ENCODE measurements at regions not wholly inside any gene's neighbourhood (a gene's known extent, or its start where the extent isn't known, plus 50 kb on each side); places are given as distances from the start of the nearest gene placed in this dataset.

DNA sequence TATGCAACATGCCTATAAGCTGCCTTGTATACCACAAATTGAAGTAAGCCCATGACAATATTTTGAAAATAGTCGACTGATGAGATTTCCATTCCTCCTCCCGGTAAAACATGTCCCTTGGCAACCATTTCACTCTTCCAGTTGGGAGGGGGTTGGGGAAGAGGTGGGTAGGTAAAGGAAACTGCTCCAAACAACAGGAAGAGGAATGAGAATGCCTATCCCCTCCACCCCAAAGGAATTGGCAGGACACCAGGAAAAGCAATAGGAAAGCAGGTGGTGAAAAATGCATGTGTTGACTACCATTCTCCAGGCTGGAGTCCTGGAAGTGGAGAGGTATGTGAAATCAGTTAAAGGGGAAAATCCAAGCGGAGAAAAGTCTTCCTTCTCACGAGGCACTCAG is 455.9 kb upstream of the PSMD7 start:
- no peak overlapping the region for H3K4me3 ChIP-seq
- H3K27me3 ChIP-seq: no peaks in the 10 kb centered on the region
- TF ChIP-seq, protein P1, sequence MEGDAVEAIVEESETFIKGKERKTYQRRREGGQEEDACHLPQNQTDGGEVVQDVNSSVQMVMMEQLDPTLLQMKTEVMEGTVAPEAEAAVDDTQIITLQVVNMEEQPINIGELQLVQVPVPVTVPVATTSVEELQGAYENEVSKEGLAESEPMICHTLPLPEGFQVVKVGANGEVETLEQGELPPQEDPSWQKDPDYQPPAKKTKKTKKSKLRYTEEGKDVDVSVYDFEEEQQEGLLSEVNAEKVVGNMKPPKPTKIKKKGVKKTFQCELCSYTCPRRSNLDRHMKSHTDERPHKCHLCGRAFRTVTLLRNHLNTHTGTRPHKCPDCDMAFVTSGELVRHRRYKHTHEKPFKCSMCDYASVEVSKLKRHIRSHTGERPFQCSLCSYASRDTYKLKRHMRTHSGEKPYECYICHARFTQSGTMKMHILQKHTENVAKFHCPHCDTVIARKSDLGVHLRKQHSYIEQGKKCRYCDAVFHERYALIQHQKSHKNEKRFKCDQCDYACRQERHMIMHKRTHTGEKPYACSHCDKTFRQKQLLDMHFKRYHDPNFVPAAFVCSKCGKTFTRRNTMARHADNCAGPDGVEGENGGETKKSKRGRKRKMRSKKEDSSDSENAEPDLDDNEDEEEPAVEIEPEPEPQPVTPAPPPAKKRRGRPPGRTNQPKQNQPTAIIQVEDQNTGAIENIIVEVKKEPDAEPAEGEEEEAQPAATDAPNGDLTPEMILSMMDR (IDR thresholded peaks at IDR 0.05): no peak
- no peak for DNase-seq
- H3K36me3 ChIP-seq: no peaks in the 10 kb centered on the region
- H3K4me1 ChIP-seq: no peaks in the 10 kb centered on the region
- intact Hi-C loops (cut with DNase I): no loop called here
- H3K27ac ChIP-seq: no peak overlapping the region
- no peaks in the 10 kb centered on the region for H3K9me3 ChIP-seq
- no peak for ATAC-seq

DNA sequence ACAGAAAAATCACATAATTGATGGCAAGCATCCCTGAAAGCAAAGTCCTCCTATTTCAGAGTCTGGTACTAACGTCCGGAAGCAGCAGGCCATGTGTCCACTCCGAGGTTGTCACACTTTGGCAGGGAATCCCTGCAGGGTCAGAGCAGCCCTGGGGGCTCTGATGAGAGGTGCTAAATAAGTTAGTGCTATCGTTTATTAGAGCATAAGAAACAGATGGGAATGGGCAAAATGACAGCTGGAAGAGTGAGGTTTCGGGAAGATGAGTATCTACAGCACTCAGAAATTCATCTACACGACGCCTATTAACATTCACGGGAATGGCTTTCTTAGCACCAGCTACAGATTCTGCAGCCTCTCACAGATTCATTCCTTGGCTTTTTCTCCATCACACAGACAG is 465.4 kb upstream of the PSMD7 start:
- no peaks in the 10 kb centered on the region for H3K4me1 ChIP-seq
- no peak overlapping the region for H3K4me3 ChIP-seq
- TF ChIP-seq, protein P1 (IDR thresholded peaks at IDR 0.05): no peak
- H3K27ac ChIP-seq: no peak overlapping the region
- no peaks in the 10 kb centered on the region for H3K36me3 ChIP-seq
- H3K9me3 ChIP-seq: no peaks in the 10 kb centered on the region
- DNase-seq (no peak), ATAC-seq (no peak)
- H3K27me3 ChIP-seq: no peaks in the 10 kb centered on the region
- intact Hi-C loops (cut with DNase I): no loop called here

DNA sequence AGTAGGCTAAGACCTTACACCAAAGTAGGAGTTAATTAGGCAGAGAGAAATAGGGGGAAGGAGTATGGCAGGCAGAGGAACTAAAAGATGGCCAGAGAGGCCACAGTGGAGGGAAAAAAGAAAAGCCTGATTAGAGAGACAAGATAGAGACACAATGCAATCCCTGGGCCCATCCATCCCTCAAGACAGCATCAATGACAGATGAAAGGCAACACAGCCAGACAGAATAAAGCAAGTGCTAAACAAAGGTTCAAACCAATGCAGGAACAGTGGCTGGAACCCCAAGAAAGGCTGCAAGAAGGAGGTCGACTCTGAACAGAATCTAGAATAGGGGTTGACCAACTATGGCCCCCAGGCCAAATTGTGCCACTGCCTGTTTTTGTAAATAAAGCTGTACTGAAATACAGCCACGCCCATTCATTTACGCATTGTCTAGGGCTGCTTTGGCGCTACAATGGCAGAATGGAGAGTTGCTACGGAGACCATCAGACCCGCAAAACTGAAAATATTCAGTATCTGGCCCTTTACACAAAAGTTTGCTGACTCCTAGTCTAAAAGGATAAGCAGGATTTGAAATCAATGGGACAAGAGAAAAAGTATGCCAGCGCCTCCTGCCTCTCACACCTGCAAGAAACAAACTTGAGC is 473.3 kb upstream of the PSMD7 start:
- no peaks in the 10 kb centered on the region for H3K9me3 ChIP-seq
- no peak overlapping the region for H3K27ac ChIP-seq
- intact Hi-C loops (cut with DNase I): no loop called here
- no peaks in the 10 kb centered on the region for H3K4me1 ChIP-seq
- TF ChIP-seq, protein P1 (IDR thresholded peaks at IDR 0.05): no peak
- ATAC-seq (no peak), DNase-seq (no peak)
- H3K36me3 ChIP-seq: no peaks in the 10 kb centered on the region
- no peak overlapping the region for H3K4me3 ChIP-seq
- H3K27me3 ChIP-seq: no peaks in the 10 kb centered on the region

DNA sequence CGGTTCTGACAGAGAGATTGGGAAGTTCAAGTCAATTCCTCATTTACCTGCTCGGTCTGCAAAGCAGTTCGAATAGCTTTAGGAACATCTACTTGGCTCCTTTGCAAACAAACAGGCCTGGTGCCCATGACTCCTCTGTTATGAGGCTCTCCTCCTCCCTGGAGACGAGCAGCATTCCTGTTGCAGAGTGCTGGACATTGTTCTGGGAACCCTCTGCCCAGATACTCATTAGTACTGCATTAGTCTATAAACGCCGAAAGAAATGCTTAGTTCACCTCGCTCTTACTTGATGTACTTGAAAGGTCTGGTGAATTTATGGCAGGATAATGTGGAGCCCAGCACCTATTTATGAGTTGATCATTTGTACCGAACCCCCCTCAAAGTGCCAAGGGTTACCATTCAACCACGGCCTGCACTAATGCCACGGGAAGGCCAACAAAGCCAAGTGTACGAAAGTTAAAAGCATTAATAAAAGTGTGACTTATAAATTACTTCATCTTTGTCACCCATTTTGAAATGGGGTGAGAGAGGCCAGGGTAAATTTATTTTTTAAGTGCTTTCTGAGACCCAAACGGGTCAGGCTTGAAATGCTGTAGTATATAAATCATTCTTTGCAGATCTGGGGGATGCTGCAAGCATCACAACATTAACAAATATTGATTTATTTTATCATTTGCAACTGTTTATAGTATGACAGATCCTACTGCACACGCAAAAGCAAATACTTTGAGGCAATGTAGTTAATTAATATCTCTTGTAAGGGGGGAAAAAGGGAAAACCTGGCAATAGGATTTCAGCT is 478.9 kb upstream of the PSMD7 start:
- Histone ChIP-seq H3K4me1 (no peaks in the 10 kb centered on the region), H3K4me3 (no peak overlapping the region), H3K27ac (no peak overlapping the region), H3K27me3 (no peaks in the 10 kb centered on the region), H3K9me3 (no peaks in the 10 kb centered on the region), H3K36me3 (no peaks in the 10 kb centered on the region)
- intact Hi-C loops (cut with DNase I): no loop called here
- TF ChIP-seq, protein P1 (IDR thresholded peaks at IDR 0.05): no peak
- DNase-seq (no peak), ATAC-seq (no peak)

DNA sequence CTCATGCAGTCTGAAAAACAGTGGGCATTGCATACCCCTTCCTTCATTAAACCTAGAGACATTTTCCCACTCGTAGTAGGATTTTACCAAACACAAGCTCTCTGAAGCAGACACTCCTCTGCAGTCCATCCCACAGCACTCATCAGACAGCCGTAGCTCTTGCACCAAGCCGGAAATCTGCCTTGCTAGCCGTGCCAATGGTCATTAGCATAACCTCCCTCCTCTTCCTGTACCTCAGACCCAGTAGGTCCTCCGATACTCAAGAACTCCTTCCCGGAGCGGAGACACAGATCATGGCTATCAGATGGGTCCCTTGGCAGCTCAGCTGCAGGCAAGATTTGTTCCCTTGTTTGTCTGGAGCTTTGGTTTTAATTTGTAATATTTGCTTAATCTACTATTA is 483.1 kb upstream of the PSMD7 start:
- ATAC-seq (no peak), DNase-seq (no peak)
- no peaks in the 10 kb centered on the region for H3K27me3 ChIP-seq
- no peak overlapping the region for H3K27ac ChIP-seq
- intact Hi-C loops (cut with DNase I): no loop called here
- H3K36me3 ChIP-seq: no peaks in the 10 kb centered on the region
- no peaks in the 10 kb centered on the region for H3K9me3 ChIP-seq
- no peak overlapping the region for H3K4me3 ChIP-seq
- no peaks in the 10 kb centered on the region for H3K4me1 ChIP-seq
- TF ChIP-seq, protein P1 (IDR thresholded peaks at IDR 0.05): no peak
